ENCODE measurements at regions not wholly inside any gene's neighbourhood (a gene's known extent, or its start where the extent isn't known, plus 50 kb on each side); places are given as distances from the start of the nearest gene placed in this dataset.

DNA sequence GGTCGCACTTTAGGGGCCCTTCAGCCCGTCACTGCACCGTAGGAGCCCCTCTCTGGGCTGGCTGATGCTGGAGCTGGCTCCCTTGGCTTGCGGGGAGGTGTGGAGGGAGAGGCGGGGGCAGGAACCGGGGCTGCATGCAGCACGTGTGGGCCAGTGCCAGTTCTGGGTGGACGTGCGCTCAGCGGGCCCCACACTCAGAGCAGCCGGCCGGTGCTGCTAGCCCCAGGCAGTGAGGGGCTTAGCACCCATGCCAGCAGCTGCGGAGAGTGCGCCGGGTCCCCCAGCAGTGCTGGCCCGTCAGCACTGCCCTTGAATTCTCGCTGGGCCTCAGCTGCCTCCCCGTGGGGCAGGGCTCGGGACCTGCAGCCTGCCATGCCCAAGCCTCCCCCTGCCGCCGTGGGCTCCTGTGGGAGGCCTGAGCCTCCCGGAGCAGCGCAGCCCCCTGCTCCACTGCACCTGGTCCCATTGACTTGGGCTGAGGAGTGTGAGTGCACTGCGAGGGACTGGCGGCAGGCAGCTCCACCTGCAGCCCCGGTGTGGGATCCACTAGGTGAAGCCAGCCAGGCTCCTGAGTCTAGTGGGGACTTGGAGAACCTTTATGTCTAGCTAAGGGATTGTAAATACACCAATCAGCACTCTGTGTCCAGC is 108.8 kb upstream of the RASGEF1B start:
- TF ChIP-seq, protein P1, sequence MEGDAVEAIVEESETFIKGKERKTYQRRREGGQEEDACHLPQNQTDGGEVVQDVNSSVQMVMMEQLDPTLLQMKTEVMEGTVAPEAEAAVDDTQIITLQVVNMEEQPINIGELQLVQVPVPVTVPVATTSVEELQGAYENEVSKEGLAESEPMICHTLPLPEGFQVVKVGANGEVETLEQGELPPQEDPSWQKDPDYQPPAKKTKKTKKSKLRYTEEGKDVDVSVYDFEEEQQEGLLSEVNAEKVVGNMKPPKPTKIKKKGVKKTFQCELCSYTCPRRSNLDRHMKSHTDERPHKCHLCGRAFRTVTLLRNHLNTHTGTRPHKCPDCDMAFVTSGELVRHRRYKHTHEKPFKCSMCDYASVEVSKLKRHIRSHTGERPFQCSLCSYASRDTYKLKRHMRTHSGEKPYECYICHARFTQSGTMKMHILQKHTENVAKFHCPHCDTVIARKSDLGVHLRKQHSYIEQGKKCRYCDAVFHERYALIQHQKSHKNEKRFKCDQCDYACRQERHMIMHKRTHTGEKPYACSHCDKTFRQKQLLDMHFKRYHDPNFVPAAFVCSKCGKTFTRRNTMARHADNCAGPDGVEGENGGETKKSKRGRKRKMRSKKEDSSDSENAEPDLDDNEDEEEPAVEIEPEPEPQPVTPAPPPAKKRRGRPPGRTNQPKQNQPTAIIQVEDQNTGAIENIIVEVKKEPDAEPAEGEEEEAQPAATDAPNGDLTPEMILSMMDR (IDR thresholded peaks at IDR 0.05; ENCODE audit: borderline replicate concordance, insufficient read depth, low read depth, low read length): no peak
- no peak overlapping the region for H3K4me3 ChIP-seq (ENCODE audit: low read depth, low read length)

GRCh38 chr4:81577392-81577791 is 105.7 kb upstream of the RASGEF1B start:
- TF ChIP-seq, protein P1 (IDR thresholded peaks at IDR 0.05; ENCODE audit: borderline replicate concordance, insufficient read depth, low read depth, low read length): no peak
- no peak overlapping the region for H3K4me3 ChIP-seq (ENCODE audit: low read depth, low read length)

- TF ChIP-seq, protein P1 (IDR thresholded peaks at IDR 0.05; ENCODE audit: borderline replicate concordance, insufficient read depth, low read depth, low read length): no peak
- no peak overlapping the region for H3K4me3 ChIP-seq (ENCODE audit: low read depth, low read length)
Observed at GRCh38 chr4:81574991-81575390, 103.3 kb upstream of the RASGEF1B start.

GRCh38 chr4:81573840-81574239 is 102.1 kb upstream of the RASGEF1B start:
- TF ChIP-seq, protein P1 (IDR thresholded peaks at IDR 0.05; ENCODE audit: borderline replicate concordance, insufficient read depth, low read depth, low read length): no peak
- H3K4me3 ChIP-seq (ENCODE audit: low read depth, low read length): no peak overlapping the region

- no peak overlapping the region for H3K4me3 ChIP-seq (ENCODE audit: low read depth, low read length)
- TF ChIP-seq, protein P1 (IDR thresholded peaks at IDR 0.05; ENCODE audit: borderline replicate concordance, insufficient read depth, low read depth, low read length): no peak
Observed at GRCh38 chr4:81572402-81572801, 100.7 kb upstream of the RASGEF1B start.

DNA sequence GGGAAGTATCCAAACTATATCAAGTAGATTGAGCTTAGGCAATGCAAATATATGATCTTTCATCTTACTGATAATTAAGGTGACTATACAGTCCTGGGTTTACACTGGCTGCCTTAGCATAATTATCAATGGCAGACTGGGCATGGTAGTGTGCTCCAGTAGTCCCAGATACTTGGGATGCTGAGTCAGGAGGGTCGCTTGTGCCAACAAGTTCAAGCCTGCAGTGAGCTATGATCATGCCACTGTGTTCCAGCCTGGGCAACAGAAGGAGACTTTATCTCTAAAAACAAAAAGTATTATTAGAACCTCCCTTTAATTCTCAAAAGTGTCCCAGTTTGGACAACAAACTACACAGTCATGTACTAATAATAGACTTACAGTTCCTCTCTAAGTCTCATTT is 99.4 kb upstream of the RASGEF1B start:
- H3K4me3 ChIP-seq (ENCODE audit: low read depth, low read length): no peak overlapping the region
- TF ChIP-seq, protein P1 (IDR thresholded peaks at IDR 0.05; ENCODE audit: borderline replicate concordance, insufficient read depth, low read depth, low read length): no peak

DNA sequence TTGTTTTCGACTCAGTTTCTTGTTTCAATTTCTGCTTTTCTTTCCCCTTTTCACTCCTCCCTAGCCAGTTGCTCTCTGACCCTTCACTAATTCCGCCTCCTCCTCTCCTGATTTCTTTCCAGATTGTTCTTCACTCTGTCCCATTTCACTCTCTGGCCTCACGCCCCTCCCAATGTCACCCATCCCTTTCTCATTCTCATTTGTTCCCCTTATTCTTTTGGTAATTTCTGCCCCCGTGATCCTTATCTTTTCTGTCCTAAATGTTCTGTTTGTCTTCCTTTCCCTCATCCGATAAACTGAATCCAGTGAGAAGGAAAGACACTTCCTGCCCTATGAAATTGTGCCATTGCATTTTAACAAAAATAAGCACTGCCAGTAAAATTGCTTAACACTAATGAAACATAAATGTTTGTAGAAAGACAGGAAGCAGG is 94.5 kb upstream of the RASGEF1B start:
- TF ChIP-seq, protein P1 (IDR thresholded peaks at IDR 0.05; ENCODE audit: borderline replicate concordance, insufficient read depth, low read depth, low read length): no peak
- no peak overlapping the region for H3K4me3 ChIP-seq (ENCODE audit: low read depth, low read length)
